SK-N-SH (cell line): ENCODE measurements at regions not wholly inside any gene's neighbourhood (a gene's known extent, or its start where the extent isn't known, plus 50 kb on each side); places are given as distances from the start of the nearest gene placed in this dataset.
"Not testable (repeated sequence)": the region's sequence is repeated elsewhere in the genome, so short reads cannot be mapped to it uniquely, and the experiment has no call there.

Experiments
- CTCF ChIA-PET: fragments of 300-600, 350-600 bp; formaldehyde crosslinking; extraction: SDS; loops from one replicate; lab custom pipeline; 2021; lab: Yijun Ruan, JAX
- POLR2A ChIA-PET: fragments of 350-600 bp; sonication (Branson Sonifier 250); formaldehyde crosslinking; extraction: SDS; loops from one replicate; lab custom pipeline; 2020; ENCODE audit warnings: antibody characterized with exemption, inconsistent platforms; lab: Yijun Ruan, JAX
- DNase-seq: peaks from one replicate; pipeline ENCODE4 v3.0.0; 2012
- H2AFZ ChIP-seq: fragments of 200-600 bp; sonication (generic); 2 replicates; pipeline ENCODE4 v1.8.1; 2016; ENCODE audit warnings: antibody characterized with exemption, mild to moderate bottlenecking, low read depth
- H3F3A ChIP-seq: fragments of 200-600 bp; sonication (generic); replicated peaks from 2 replicates; pipeline ENCODE3; 2016; ENCODE audit warnings: antibody characterized with exemption, mild to moderate bottlenecking; ENCODE audit not compliant: insufficient read depth
- H3K27ac ChIP-seq, 2 experiments: fragments of 200-500 bp in 1 of 2; fragments of 200-600 bp in 1 of 2; sonication (Bioruptor generic) in 1 of 2; sonication (generic), shearing (Covaris generic) in 1 of 2; 2 replicates each; pipeline versions ENCODE4 v1.5.1 to v1.6.1; 2014 to 2016; ENCODE audit warnings: low read depth in 2 of 2, inconsistent platforms in 1 of 2, low read length in 1 of 2, mild to moderate bottlenecking in 1 of 2, mixed read lengths in 1 of 2
- H3K27me3 ChIP-seq: fragments of 200-600 bp; sonication (generic), shearing (Covaris generic); 2 replicates; pipeline ENCODE4 v1.6.1; 2016; ENCODE audit warnings: mixed run types; ENCODE audit not compliant: insufficient read depth
- H3K36me3 ChIP-seq, 2 experiments: fragments of 200-500 bp in 1 of 2; fragments of 200-600 bp in 1 of 2; sonication (Bioruptor generic) in 1 of 2; sonication (generic) in 1 of 2; replicated peaks in 1 of 2; 2 replicates each; pipeline versions ENCODE3 to v1.5.1; 2014 to 2016; ENCODE audit warnings: low read length in 1 of 2, mild to moderate bottlenecking in 1 of 2; ENCODE audit not compliant: insufficient read depth in 2 of 2, control insufficient read depth in 1 of 2
- H3K4me1 ChIP-seq, 2 experiments: fragments of 200-500 bp in 1 of 2; fragments of 200-600 bp in 1 of 2; sonication (Bioruptor generic) in 1 of 2; sonication (generic), shearing (Covaris generic) in 1 of 2; 2 replicates each; pipeline versions ENCODE4 v1.5.1 to v1.6.1; 2014 to 2016; ENCODE audit warnings: low read depth in 1 of 2, low read length in 1 of 2, mixed run types in 1 of 2; ENCODE audit not compliant: insufficient read depth in 2 of 2, control insufficient read depth in 1 of 2
- H3K4me2 ChIP-seq: fragments of 200-600 bp; sonication (generic), shearing (Covaris generic); 2 replicates; pipeline ENCODE4 v1.6.1; 2017; ENCODE audit warnings: mixed run types
- H3K4me3 ChIP-seq, 2 experiments: fragments of 200-500 bp in 1 of 2; fragments of 200-600 bp in 1 of 2; sonication (Bioruptor generic) in 1 of 2; sonication (generic), shearing (Covaris generic) in 1 of 2; 2 replicates each; pipeline versions ENCODE4 v1.5.1 to v1.8.1; 2014 to 2016; ENCODE audit warnings: low read depth in 2 of 2, inconsistent platforms in 1 of 2, low read length in 1 of 2, mild to moderate bottlenecking in 1 of 2, mixed read lengths in 1 of 2, moderate library complexity in 1 of 2
- H3K79me2 ChIP-seq: fragments of 200-600 bp; sonication (generic); 2 replicates; pipeline ENCODE4 v1.8.1; 2017; ENCODE audit warnings: mild to moderate bottlenecking; ENCODE audit not compliant: insufficient read depth
- H3K9ac ChIP-seq: fragments of 200-600 bp; sonication (generic); 2 replicates; pipeline ENCODE4 v1.6.1; 2017; ENCODE audit warnings: mixed run types
- H3K9me2 ChIP-seq: fragments of 200-600 bp; sonication (generic); 2 replicates; pipeline ENCODE4 v1.6.1; 2017; ENCODE audit warnings: mixed run types
- H3K9me3 ChIP-seq: fragments of 200-600 bp; sonication (generic); 2 replicates; pipeline ENCODE4 v1.6.1; 2017; ENCODE audit warnings: mixed run types, mild to moderate bottlenecking, moderate library complexity
- H4K20me1 ChIP-seq: fragments of 200-600 bp; sonication (generic); 2 replicates; pipeline ENCODE4 v1.6.1; 2017; ENCODE audit warnings: mild to moderate bottlenecking, mixed run types; ENCODE audit not compliant: insufficient read depth
- CHD2 ChIP-seq: fragments of 150-350 bp; IDR thresholded peaks from 2 replicates; pipeline ENCODE4 v1.6.1; 2018; ENCODE audit warnings: low read length; ENCODE audit not compliant: partially characterized antibody
- EP300 ChIP-seq, 2 experiments: IDR thresholded peaks; 2 replicates each; pipeline versions ENCODE4 v1.4.0 to v1.6.1; 2012; ENCODE audit warnings: borderline replicate concordance in 1 of 2, low read depth in 1 of 2, low read length in 1 of 2
- EZH2phosphoT487 ChIP-seq: fragments of 200-600 bp; sonication (generic); IDR thresholded peaks from 2 replicates; pipeline ENCODE4 v1.6.1; 2017; ENCODE audit warnings: low read depth, mixed run types, mild to moderate bottlenecking, antibody characterized with exemption, moderate library complexity, borderline replicate concordance
- FOSL2 ChIP-seq: IDR thresholded peaks from 2 replicates; pipeline ENCODE4 v1.4.0; 2012; ENCODE audit warnings: low read depth, mild to moderate bottlenecking, moderate library complexity, borderline replicate concordance
- FOXJ3 ChIP-seq: sonication (generic); formaldehyde crosslinking; IDR thresholded peaks from 2 replicates; pipeline ENCODE4 v1.5.1; 2020; ENCODE audit warnings: mild to moderate bottlenecking, missing genetic modification reagents
- MEF2A ChIP-seq: IDR thresholded peaks from 2 replicates; pipeline ENCODE4 v1.4.0; 2012; ENCODE audit warnings: low read depth, borderline replicate concordance
- MXI1 ChIP-seq: IDR thresholded peaks from 2 replicates; pipeline ENCODE4 v1.6.1; 2012; ENCODE audit warnings: mild to moderate bottlenecking, low read depth, low read length, improper control_type of control experiment
- POLR2AphosphoS5 ChIP-seq: IDR thresholded peaks from 2 replicates; pipeline ENCODE4 v1.6.1; 2012; ENCODE audit warnings: low read depth, low read length
- RCOR1 ChIP-seq: fragments of 150-350 bp; IDR thresholded peaks from 2 replicates; pipeline ENCODE4 v1.6.1; 2017; ENCODE audit warnings: antibody characterized with exemption, low read length
- RFX5 ChIP-seq: IDR thresholded peaks from 2 replicates; pipeline ENCODE4 v1.6.1; 2012; ENCODE audit warnings: mild to moderate bottlenecking, improper control_type of control experiment, low read length
- RXRA ChIP-seq: IDR thresholded peaks from 2 replicates; pipeline ENCODE4 v1.4.0; 2012; ENCODE audit warnings: low read depth, mild to moderate bottlenecking, borderline replicate concordance
- SIN3A ChIP-seq: IDR thresholded peaks from 2 replicates; pipeline ENCODE4 v1.6.1; 2012; ENCODE audit warnings: low read depth, mild to moderate bottlenecking, low read length, moderate library complexity, borderline replicate concordance
- TAF1 ChIP-seq: IDR thresholded peaks from 2 replicates; pipeline ENCODE4 v1.6.1; 2012; ENCODE audit warnings: low read depth, mild to moderate bottlenecking, low read length, moderate library complexity, borderline replicate concordance
- WGBS: methylation state at CpG from one replicate; pipeline ENCODE4 v1.1.6; 2017; ENCODE audit warnings: low lambda C conversion rate; 5-methylcytosine and 5-hydroxymethylcytosine counted together
- TF ChIP-seq, protein P1 (sequence below): fragments of 150-350 bp; IDR thresholded peaks from 2 replicates; pipeline ENCODE4 v1.6.1; 2017; ENCODE audit warnings: antibody characterized with exemption, low read length, low read depth, borderline replicate concordance
- TF ChIP-seq, protein P2 (sequence below): IDR thresholded peaks from 2 replicates; pipeline ENCODE4; 2012
- TF ChIP-seq, protein P3 (sequence below): IDR thresholded peaks from 2 replicates; pipeline ENCODE4 v1.4.0; 2012; ENCODE audit warnings: low read depth, borderline replicate concordance
- TF ChIP-seq, protein P4 (sequence below): IDR thresholded peaks from 2 replicates; pipeline ENCODE4 v1.4.0; 2012; ENCODE audit warnings: low read depth, borderline replicate concordance

DNA sequence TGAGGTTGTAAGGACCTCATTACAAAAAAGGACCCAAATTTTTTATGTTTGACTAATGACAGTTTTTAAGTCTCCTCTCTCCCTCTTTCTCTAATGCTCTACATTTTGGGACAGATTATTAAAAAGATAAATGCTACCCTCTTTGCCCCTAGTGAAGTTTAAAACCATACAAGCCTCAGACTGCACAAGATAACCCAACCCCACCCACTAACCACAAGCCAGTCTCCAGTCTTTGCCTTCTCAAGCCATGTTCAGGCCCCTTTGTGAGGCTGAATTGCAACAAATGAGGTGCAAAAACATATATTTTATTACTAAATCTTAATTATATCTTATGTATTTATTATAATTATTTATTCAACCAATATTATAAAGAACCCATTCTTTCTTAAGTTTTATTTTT is 597.2 kb upstream of the BRINP3 start:
- ChIA-PET POLR2A (no interaction called here), CTCF (no interaction called here)
- H3K79me2 ChIP-seq = no peaks in the 10 kb centered on the region
- H3K4me2 ChIP-seq = no peak overlapping the region
- H3K36me3 ChIP-seq = no peaks in the 10 kb centered on the region
- no peaks in the 10 kb centered on the region for H3K9me3 ChIP-seq
- H3K9ac ChIP-seq = no peak overlapping the region
- no peak overlapping the region for H3K27ac ChIP-seq
- no peak overlapping the region for H3K4me3 ChIP-seq
- no peaks in the 10 kb centered on the region for H4K20me1 ChIP-seq
- H3K4me1 ChIP-seq = no peaks in the 10 kb centered on the region
- TF ChIP-seq POLR2AphosphoS5 (no peak), FOXJ3 (CRISPR knock-in tag) (no peak)
- no peaks in the 10 kb centered on the region for H3F3A ChIP-seq
- no peaks in the 10 kb centered on the region for H3K27me3 ChIP-seq
- no peak for DNase-seq
- no peak overlapping the region for H2AFZ ChIP-seq
- no peaks in the 10 kb centered on the region for H3K9me2 ChIP-seq

DNA sequence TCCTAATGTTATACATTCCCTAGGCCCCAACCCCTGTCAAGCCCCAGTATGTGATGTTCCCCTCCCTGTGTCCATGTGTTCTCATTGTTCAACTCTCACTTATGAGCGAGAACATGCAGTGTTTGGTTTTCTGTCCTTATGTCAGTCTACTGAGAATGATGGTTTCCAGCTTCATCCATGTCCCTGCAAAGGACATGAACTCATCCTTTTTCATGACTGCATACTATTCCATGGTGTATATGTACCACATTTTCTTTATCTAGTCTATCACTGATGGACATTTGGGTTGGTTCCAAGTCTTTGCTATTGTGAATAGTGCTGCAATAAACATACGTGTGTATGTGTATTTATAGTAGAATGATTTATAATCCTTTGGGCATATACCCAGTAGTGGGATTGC is 605.4 kb upstream of the BRINP3 start:
- WGBS = 2% methylated on average over 2 of the region's 2 CpGs
- not testable (repeated sequence) for H4K20me1 ChIP-seq, H3K27me3 ChIP-seq

DNA sequence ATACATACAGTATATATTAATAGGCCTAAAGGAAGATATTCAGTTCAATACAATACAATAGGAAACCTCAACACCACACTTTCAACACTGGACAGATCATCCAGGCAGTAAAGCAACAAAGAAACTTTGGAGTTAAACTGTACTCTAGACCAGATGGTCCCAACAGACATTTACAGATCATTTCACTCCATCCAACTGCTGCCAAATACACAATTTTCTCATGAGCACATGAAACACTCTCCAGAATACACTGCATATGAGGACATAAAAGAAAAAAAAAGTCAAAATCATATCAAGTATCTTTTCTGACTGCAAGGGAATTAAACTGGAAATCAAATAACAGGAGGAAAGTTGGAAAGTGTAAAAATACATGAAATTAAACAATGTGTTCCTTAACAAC is 607.5 kb upstream of the BRINP3 start:
- Histone ChIP-seq H2AFZ (no peak overlapping the region), H3K4me2 (no peak overlapping the region), H3K36me3 (no peaks in the 10 kb centered on the region), H3K27ac (no peak overlapping the region), H3K9me3 (0 out of 2 replicates have a peak, but pooled peaks cover 7% of the 10 kb centered on the region), H3K4me1 (no peaks in the 10 kb centered on the region), H3K4me3 (no peak overlapping the region), H3F3A (no peaks in the 10 kb centered on the region), H4K20me1 (no peaks in the 10 kb centered on the region), H3K9me2 (no peaks in the 10 kb centered on the region), H3K27me3 (no peaks in the 10 kb centered on the region), H3K9ac (no peak overlapping the region), H3K79me2 (no peaks in the 10 kb centered on the region)
- TF ChIP-seq SIN3A = no peak
- TF ChIP-seq POLR2AphosphoS5 = no peak
- TF ChIP-seq TAF1 = no peak
- TF ChIP-seq RFX5 = no peak
- no peak for TF ChIP-seq MXI1
- no peak for TF ChIP-seq CHD2
- no peak for TF ChIP-seq MEF2A
- no peak for TF ChIP-seq FOXJ3 (CRISPR knock-in tag)
- TF ChIP-seq, protein P1, sequence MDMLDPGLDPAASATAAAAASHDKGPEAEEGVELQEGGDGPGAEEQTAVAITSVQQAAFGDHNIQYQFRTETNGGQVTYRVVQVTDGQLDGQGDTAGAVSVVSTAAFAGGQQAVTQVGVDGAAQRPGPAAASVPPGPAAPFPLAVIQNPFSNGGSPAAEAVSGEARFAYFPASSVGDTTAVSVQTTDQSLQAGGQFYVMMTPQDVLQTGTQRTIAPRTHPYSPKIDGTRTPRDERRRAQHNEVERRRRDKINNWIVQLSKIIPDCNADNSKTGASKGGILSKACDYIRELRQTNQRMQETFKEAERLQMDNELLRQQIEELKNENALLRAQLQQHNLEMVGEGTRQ = no peak
- TF ChIP-seq EZH2phosphoT487 = no peak
- TF ChIP-seq RCOR1 = no peak
- TF ChIP-seq, protein P2, sequence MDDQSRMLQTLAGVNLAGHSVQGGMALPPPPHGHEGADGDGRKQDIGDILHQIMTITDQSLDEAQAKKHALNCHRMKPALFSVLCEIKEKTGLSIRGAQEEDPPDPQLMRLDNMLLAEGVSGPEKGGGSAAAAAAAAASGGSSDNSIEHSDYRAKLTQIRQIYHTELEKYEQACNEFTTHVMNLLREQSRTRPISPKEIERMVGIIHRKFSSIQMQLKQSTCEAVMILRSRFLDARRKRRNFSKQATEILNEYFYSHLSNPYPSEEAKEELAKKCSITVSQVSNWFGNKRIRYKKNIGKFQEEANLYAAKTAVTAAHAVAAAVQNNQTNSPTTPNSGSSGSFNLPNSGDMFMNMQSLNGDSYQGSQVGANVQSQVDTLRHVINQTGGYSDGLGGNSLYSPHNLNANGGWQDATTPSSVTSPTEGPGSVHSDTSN = no peak
- TF ChIP-seq, protein P3, sequence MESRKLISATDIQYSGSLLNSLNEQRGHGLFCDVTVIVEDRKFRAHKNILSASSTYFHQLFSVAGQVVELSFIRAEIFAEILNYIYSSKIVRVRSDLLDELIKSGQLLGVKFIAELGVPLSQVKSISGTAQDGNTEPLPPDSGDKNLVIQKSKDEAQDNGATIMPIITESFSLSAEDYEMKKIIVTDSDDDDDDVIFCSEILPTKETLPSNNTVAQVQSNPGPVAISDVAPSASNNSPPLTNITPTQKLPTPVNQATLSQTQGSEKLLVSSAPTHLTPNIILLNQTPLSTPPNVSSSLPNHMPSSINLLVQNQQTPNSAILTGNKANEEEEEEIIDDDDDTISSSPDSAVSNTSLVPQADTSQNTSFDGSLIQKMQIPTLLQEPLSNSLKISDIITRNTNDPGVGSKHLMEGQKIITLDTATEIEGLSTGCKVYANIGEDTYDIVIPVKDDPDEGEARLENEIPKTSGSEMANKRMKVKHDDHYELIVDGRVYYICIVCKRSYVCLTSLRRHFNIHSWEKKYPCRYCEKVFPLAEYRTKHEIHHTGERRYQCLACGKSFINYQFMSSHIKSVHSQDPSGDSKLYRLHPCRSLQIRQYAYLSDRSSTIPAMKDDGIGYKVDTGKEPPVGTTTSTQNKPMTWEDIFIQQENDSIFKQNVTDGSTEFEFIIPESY = no peak
- TF ChIP-seq RXRA = no peak
- no peak for TF ChIP-seq EP300 (IDR thresholded peaks at IDR 0.05; ENCODE audit: borderline replicate concordance in 1 of 2, low read depth in 1 of 2, low read length in 1 of 2)
- no peak for TF ChIP-seq FOSL2
- TF ChIP-seq, protein P4, sequence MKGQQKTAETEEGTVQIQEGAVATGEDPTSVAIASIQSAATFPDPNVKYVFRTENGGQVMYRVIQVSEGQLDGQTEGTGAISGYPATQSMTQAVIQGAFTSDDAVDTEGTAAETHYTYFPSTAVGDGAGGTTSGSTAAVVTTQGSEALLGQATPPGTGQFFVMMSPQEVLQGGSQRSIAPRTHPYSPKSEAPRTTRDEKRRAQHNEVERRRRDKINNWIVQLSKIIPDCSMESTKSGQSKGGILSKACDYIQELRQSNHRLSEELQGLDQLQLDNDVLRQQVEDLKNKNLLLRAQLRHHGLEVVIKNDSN = no peak
- CTCF ChIA-PET = no interaction called here
- DNase-seq = no peak
- POLR2A ChIA-PET = no interaction called here

More for the DNA sequence above, 605.4 kb upstream of the BRINP3 start:
- H3K79me2 ChIP-seq, CTCF ChIA-PET, H3K36me3 ChIP-seq, H3K9me3 ChIP-seq, H3K4me2 ChIP-seq, H3K27ac ChIP-seq, DNase-seq, H3F3A ChIP-seq, H3K4me3 ChIP-seq, H3K4me1 ChIP-seq, H3K9me2 ChIP-seq, POLR2A ChIA-PET, H2AFZ ChIP-seq, H3K9ac ChIP-seq: not testable (repeated sequence)
